SU-DHL-6 (cell line): ENCODE measurements at regions not wholly inside any gene's neighbourhood (a gene's known extent, or its start where the extent isn't known, plus 50 kb on each side); places are given as distances from the start of the nearest gene placed in this dataset.

Experiments
- H2AFZ ChIP-seq: fragments of 200-600 bp; sonication (generic); 2 replicates; pipeline ENCODE4 v1.6.1; 2014; ENCODE audit warnings: low read depth, mild to moderate bottlenecking, moderate library complexity, mixed read lengths, antibody characterized with exemption, low read length; ENCODE audit not compliant: severe bottlenecking
- H3F3A ChIP-seq: fragments of 200-600 bp; shearing (Covaris generic); 2 replicates; pipeline ENCODE4 v1.6.0; 2016; ENCODE audit warnings: antibody characterized with exemption, mild to moderate bottlenecking; ENCODE audit not compliant: insufficient read depth
- H3K27ac ChIP-seq: fragments of 200-600 bp; sonication (generic); 2 replicates; pipeline ENCODE4 v1.5.1; 2016; ENCODE audit warnings: low read depth, mild to moderate bottlenecking, low read length, moderate library complexity, mixed read lengths
- H3K27me3 ChIP-seq: fragments of 200-600 bp; sonication (generic), shearing (Covaris generic); 2 replicates; pipeline ENCODE4 v1.6.0; 2014; ENCODE audit warnings: mild to moderate bottlenecking, low read length
- H3K36me3 ChIP-seq: fragments of 200-600 bp; sonication (generic); 2 replicates; pipeline ENCODE4 v1.6.1; 2014; ENCODE audit warnings: mild to moderate bottlenecking, low read length, mixed read lengths
- H3K4me2 ChIP-seq: fragments of 300-600, 200-600 bp; shearing (Covaris generic), sonication (generic); 2 replicates; pipeline ENCODE4 v1.6.0; 2014; ENCODE audit warnings: low read length, low read depth, mild to moderate bottlenecking; ENCODE audit not compliant: poor library complexity, severe bottlenecking
- H3K4me3 ChIP-seq: fragments of 200-600 bp; sonication (generic); 2 replicates; pipeline ENCODE4 v1.5.1; 2014; ENCODE audit warnings: antibody characterized with exemption, low read length, mild to moderate bottlenecking, mixed read lengths; ENCODE audit not compliant: insufficient read depth, poor library complexity, severe bottlenecking
- H3K79me2 ChIP-seq: fragments of 200-600 bp; sonication (generic); 2 replicates; pipeline ENCODE4 v1.6.1; 2014; ENCODE audit warnings: mild to moderate bottlenecking, low read length, moderate library complexity; ENCODE audit not compliant: insufficient read depth
- H3K9ac ChIP-seq: fragments of 200-600 bp; sonication (generic); 2 replicates; pipeline ENCODE4 v1.7.0; 2014; ENCODE audit warnings: mild to moderate bottlenecking, low read length
- H3K9me2 ChIP-seq: fragments of 200-600 bp; sonication (generic); replicated peaks from 2 replicates; pipeline ENCODE4 v1.6.1; 2014; ENCODE audit warnings: low read length; ENCODE audit not compliant: insufficient read depth
- H3K9me3 ChIP-seq: fragments of 200-600 bp; sonication (generic); 2 replicates; pipeline ENCODE4 v1.6.1; 2014; ENCODE audit warnings: low read length, mixed read lengths; ENCODE audit not compliant: insufficient read depth
- H4K20me1 ChIP-seq: fragments of 200-600 bp; sonication (generic); 2 replicates; pipeline ENCODE4 v1.6.1; 2014; ENCODE audit warnings: low read depth, mild to moderate bottlenecking, antibody characterized with exemption, low read length, moderate library complexity, mixed read lengths
- EZH2phosphoT487 ChIP-seq: fragments of 200-600 bp; sonication (generic), shearing (Covaris generic); conservative IDR thresholded peaks from 2 replicates; pipeline ENCODE4 v1.6.1; 2018; ENCODE audit warnings: mild to moderate bottlenecking, antibody characterized with exemption, low read length, moderate library complexity, mixed read lengths
- TF ChIP-seq, protein P1 (sequence below): fragments of 200-600 bp; sonication (generic); IDR thresholded peaks from one replicate; pipeline ENCODE4 v1.5.1; 2017; ENCODE audit warnings: antibody characterized with exemption, mild to moderate bottlenecking, low read length, moderate library complexity; ENCODE audit not compliant: insufficient read depth, poor library complexity, severe bottlenecking

GRCh38 chr9:30851600-30851999 is 1532.8 kb upstream of the ACO1 start:
- no peaks in the 10 kb centered on the region; the same call in 1 of the 2 replicates for H3K9me2 ChIP-seq
- H3K27me3 ChIP-seq: no peaks in the 10 kb centered on the region
- no peak overlapping the region for H3K27ac ChIP-seq
- no peak overlapping the region for H2AFZ ChIP-seq
- H4K20me1 ChIP-seq: no peaks in the 10 kb centered on the region
- H3K79me2 ChIP-seq: no peaks in the 10 kb centered on the region
- H3K36me3 ChIP-seq: no peaks in the 10 kb centered on the region
- H3K9ac ChIP-seq: no peak overlapping the region
- no peak overlapping the region for H3K4me2 ChIP-seq
- H3K4me3 ChIP-seq: no peak overlapping the region
- H3K9me3 ChIP-seq: no peaks in the 10 kb centered on the region
- TF ChIP-seq, protein P1, sequence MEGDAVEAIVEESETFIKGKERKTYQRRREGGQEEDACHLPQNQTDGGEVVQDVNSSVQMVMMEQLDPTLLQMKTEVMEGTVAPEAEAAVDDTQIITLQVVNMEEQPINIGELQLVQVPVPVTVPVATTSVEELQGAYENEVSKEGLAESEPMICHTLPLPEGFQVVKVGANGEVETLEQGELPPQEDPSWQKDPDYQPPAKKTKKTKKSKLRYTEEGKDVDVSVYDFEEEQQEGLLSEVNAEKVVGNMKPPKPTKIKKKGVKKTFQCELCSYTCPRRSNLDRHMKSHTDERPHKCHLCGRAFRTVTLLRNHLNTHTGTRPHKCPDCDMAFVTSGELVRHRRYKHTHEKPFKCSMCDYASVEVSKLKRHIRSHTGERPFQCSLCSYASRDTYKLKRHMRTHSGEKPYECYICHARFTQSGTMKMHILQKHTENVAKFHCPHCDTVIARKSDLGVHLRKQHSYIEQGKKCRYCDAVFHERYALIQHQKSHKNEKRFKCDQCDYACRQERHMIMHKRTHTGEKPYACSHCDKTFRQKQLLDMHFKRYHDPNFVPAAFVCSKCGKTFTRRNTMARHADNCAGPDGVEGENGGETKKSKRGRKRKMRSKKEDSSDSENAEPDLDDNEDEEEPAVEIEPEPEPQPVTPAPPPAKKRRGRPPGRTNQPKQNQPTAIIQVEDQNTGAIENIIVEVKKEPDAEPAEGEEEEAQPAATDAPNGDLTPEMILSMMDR: no peak
- TF ChIP-seq EZH2phosphoT487: no peak
- H3F3A ChIP-seq: no peaks in the 10 kb centered on the region

- no peaks in the 10 kb centered on the region for H3K36me3 ChIP-seq
- no peaks in the 10 kb centered on the region for H3K79me2 ChIP-seq
- H3K9me2 ChIP-seq: no peaks in the 10 kb centered on the region
- H4K20me1 ChIP-seq: no peaks in the 10 kb centered on the region
- H3K27ac ChIP-seq: no peak overlapping the region
- no peaks in the 10 kb centered on the region for H3K9me3 ChIP-seq
- H3K4me2 ChIP-seq: no peak overlapping the region
- TF ChIP-seq, protein P1: no peak
- TF ChIP-seq EZH2phosphoT487: no peak
- H3K4me3 ChIP-seq: no peak overlapping the region
- no peak overlapping the region for H2AFZ ChIP-seq
- no peak overlapping the region for H3K9ac ChIP-seq
- H3K27me3 ChIP-seq: no peaks in the 10 kb centered on the region
- no peaks in the 10 kb centered on the region for H3F3A ChIP-seq
These were observed 1483.7 kb upstream of the ACO1 start for GRCh38 chr9:30900706-30901105.

GRCh38 chr9:30913331-30913730 is 1471.1 kb upstream of the ACO1 start:
- H3K9me2 ChIP-seq: 0 out of 2 replicates have a peak, but pooled peaks cover 3% of the 10 kb centered on the region
- H3K79me2 ChIP-seq: no peaks in the 10 kb centered on the region
- no peaks in the 10 kb centered on the region for H3K9me3 ChIP-seq
- H3K27ac ChIP-seq: no peak overlapping the region
- H3K4me3 ChIP-seq: no peak overlapping the region
- H4K20me1 ChIP-seq: no peaks in the 10 kb centered on the region
- no peak for TF ChIP-seq EZH2phosphoT487
- TF ChIP-seq, protein P1: no peak
- no peaks in the 10 kb centered on the region for H3K36me3 ChIP-seq
- H2AFZ ChIP-seq: no peak overlapping the region
- H3K9ac ChIP-seq: no peak overlapping the region
- no peaks in the 10 kb centered on the region for H3K27me3 ChIP-seq
- H3F3A ChIP-seq: no peaks in the 10 kb centered on the region
- H3K4me2 ChIP-seq: no peak overlapping the region
